Stomach (tissue), 8 donors: ENCODE measurements at regions not wholly inside any gene's neighbourhood (a gene's known extent, or its start where the extent isn't known, plus 50 kb on each side); places are given as distances from the start of the nearest gene placed in this dataset.
A peak's percentile ranks its signal among the peaks of the same experiment; 100 is the strongest.

Experiments used
- DNase-seq, 2 donors: peaks; one replicate each; pipeline versions ENCODE4 v3.0.0 to v3.0.0-alpha.2; 2013 to 2019
- H3K27ac ChIP-seq, 5 donors: fragments of 200-600 bp in 4 of 5; sonication (generic) in 4 of 5; one replicate each; pipeline ENCODE4 v1.5.1; 2013 to 2019; ENCODE audit warnings: mild to moderate bottlenecking in 1 of 5, moderate library complexity in 1 of 5
- H3K27me3 ChIP-seq, 3 donors: fragments of 200-600 bp; sonication (generic); one replicate each; pipeline ENCODE4 v1.5.1; 2017 to 2019; ENCODE audit warnings: mixed run types in 1 of 3
- H3K36me3 ChIP-seq, 4 donors: fragments of 200-600 bp; sonication (generic); 1 replicate in 3 of 4; 2 replicates in 1 of 4; pipeline ENCODE4 v1.5.1; 2016 to 2019
- H3K4me1 ChIP-seq, 4 donors: fragments of 200-600 bp; sonication (generic); one replicate each; pipeline ENCODE4 v1.5.1; 2016 to 2019
- H3K4me3 ChIP-seq, 4 donors: fragments of 200-600 bp; sonication (generic) in 3 of 4; one replicate each; pipeline ENCODE4 v1.5.1; 2016 to 2019; ENCODE audit warnings: mild to moderate bottlenecking in 1 of 4
- H3K9me3 ChIP-seq, 4 donors: fragments of 200-600 bp; sonication (generic); one replicate each; pipeline ENCODE4 v1.5.1; 2016 to 2019
- EP300 ChIP-seq: sonication (generic); formaldehyde crosslinking; IDR thresholded peaks from one replicate; pipeline ENCODE4 v1.6.1; 2017; ENCODE audit warnings: antibody characterized with exemption
- POLR2A ChIP-seq, 4 donors: fragments of 450-650 bp; IDR thresholded peaks; one replicate each; pipeline ENCODE4 v1.6.1; 2016; ENCODE audit warnings: antibody characterized with exemption in 4 of 4, control low read depth in 2 of 4, mild to moderate bottlenecking in 1 of 4, moderate library complexity in 1 of 4
- POLR2AphosphoS5 ChIP-seq, 3 donors: sonication (generic); formaldehyde crosslinking; IDR thresholded peaks; one replicate each; pipeline ENCODE4 v1.6.1; 2016; ENCODE audit warnings: antibody characterized with exemption in 3 of 3
- WGBS, 5 donors: extraction: QIAGEN DNeasy Blood & Tissue Kit in 3 of 5; methylation state at CpG; one replicate each; pipeline versions ENCODE4 v1.1.5 to v1.1.7; 2013 to 2018; 5-methylcytosine and 5-hydroxymethylcytosine counted together
- intact Hi-C: fragments of 100-400 bp; cut with DNase I; formaldehyde crosslinking; loops from one replicate; pipeline ENCODE4 v1.15.1; 2023; ENCODE audit warnings: low total_unique reads
- TF ChIP-seq, protein P1 (sequence below), 7 experiments: fragments of 450-650 bp in 4 of 7; fragments of 200-600 bp in 3 of 7; sonication (generic) in 3 of 7; IDR thresholded peaks; one replicate each; pipeline ENCODE4 v1.5.1; 2016 to 2019; ENCODE audit warnings: antibody characterized with exemption in 7 of 7, control low read depth in 2 of 7, mild to moderate bottlenecking in 1 of 7
- donor health status: healthy with polysubstance abuse.
- donor health status: Bipolar disorder and iron deficiency.
- donor health status: healthy.

DNA sequence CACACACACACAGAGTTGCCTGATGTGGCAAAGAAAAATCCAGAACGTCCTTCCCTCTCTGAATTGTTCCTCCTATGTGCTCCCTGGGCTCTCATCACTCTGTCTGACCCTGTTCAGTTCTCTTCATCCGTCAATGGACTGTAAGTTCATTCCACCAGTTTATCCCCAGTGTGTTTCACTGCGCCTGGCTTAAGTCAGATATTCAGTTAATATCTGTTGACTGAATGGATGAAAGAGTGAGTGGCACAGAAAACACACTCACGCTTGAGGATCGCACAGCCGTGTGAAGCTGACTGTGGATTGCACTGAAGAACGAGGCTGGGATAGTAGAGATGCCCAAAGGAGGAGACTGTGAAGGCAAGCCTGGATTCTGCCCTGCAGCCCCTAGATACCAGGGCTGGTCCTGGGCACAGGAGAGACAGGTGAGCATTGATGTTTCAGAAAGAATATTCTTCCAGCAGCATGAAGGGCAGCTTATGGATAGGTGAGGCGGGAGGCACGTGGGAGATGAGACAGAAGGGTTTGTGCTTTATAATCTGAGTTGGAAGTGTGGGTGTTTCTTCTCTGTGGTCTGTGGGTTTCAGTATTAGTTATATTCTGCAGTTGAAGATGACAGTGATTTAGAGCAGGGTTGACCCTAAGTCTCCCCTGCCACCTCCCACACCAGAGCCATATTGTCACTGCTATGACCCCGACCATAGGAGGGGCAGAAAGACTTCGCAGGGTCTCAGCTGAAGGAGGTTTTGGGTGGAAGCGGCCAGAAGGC is 129.9 kb downstream of the SOCS6 start:
- WGBS, 5 donors = 56 to 68% (median 64%) methylated on average over 12 of the region's 12 CpGs

DNA sequence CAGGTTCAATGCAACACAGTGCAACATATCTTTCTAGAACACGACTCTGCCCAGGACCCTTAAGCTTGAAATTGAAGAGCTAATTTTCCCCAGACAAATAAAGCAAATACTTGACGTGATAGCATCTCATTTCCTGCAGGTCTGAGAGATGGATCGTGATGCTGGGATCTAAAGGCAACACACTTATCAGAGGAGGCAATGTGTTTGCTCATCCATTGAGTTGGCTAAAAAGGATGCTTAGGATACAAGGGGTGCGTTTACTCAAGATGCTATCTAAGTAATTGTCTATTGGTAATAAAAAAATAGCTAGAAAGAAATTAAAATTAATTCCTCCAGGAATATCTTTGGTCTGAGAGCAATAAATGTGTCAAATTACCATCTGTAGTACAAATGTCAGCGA is 129.0 kb downstream of the SOCS6 start:
- Histone ChIP-seq H3K9me3 (no peaks in the 10 kb centered on the region), H3K4me3 (no peak overlapping the region), H3K4me1 (peaks cover 24 to 41% (median 28%) of the 10 kb centered on the region in 4 donors), H3K27me3 (no peaks in the 10 kb centered on the region), H3K36me3 (no peaks in the 10 kb centered on the region), H3K27ac (no peak overlapping the region)
- intact Hi-C loops = no loop called here
- TF ChIP-seq POLR2A (IDR thresholded peaks at IDR 0.05) (no peak), EP300 (no peak), POLR2AphosphoS5 (IDR thresholded peaks at IDR 0.05) (no peak)
- TF ChIP-seq, protein P1, sequence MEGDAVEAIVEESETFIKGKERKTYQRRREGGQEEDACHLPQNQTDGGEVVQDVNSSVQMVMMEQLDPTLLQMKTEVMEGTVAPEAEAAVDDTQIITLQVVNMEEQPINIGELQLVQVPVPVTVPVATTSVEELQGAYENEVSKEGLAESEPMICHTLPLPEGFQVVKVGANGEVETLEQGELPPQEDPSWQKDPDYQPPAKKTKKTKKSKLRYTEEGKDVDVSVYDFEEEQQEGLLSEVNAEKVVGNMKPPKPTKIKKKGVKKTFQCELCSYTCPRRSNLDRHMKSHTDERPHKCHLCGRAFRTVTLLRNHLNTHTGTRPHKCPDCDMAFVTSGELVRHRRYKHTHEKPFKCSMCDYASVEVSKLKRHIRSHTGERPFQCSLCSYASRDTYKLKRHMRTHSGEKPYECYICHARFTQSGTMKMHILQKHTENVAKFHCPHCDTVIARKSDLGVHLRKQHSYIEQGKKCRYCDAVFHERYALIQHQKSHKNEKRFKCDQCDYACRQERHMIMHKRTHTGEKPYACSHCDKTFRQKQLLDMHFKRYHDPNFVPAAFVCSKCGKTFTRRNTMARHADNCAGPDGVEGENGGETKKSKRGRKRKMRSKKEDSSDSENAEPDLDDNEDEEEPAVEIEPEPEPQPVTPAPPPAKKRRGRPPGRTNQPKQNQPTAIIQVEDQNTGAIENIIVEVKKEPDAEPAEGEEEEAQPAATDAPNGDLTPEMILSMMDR (IDR thresholded peaks at IDR 0.05) = no peak
- no peak for DNase-seq
- WGBS, 5 donors = 50 to 77% (median 70%) methylated on average over 5 of the region's 5 CpGs

More for the DNA sequence above, 129.9 kb downstream of the SOCS6 start:
- no peaks in the 10 kb centered on the region for H3K27me3 ChIP-seq
- no peak for DNase-seq
- peaks cover 29 to 50% (median 36%) of the 10 kb centered on the region in 4 donors for H3K4me1 ChIP-seq
- H3K27ac ChIP-seq = no peak overlapping the region
- no peak overlapping the region for H3K4me3 ChIP-seq
- no peaks in the 10 kb centered on the region for H3K36me3 ChIP-seq
- TF ChIP-seq EP300 = no peak
- TF ChIP-seq POLR2AphosphoS5 (IDR thresholded peaks at IDR 0.05) = no peak
- TF ChIP-seq POLR2A (IDR thresholded peaks at IDR 0.05) = no peak
- TF ChIP-seq, protein P1 (IDR thresholded peaks at IDR 0.05) = no peak
- H3K9me3 ChIP-seq = no peaks in the 10 kb centered on the region
- intact Hi-C loops = no loop called here

DNA sequence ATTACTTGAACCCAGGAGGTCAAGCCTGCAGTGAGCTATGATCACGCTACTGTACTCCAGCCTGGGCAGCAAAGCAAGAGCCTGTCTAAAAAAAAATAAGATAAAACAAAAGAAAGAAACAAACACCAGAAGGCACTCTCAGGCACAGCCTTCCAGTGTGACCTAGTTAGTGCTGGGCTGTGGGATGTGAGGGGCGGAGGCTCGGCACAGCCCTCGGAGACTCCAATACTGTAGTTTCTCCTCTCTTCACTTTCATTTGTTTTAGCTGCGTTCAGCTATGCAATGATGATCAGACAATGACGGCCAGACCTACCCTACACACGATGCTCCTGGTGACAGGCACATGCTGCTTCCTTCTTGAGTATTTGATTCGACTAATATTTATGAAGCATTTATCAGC is 127.7 kb downstream of the SOCS6 start:
- no peak for DNase-seq
- H3K36me3 ChIP-seq = no peaks in the 10 kb centered on the region
- H3K27me3 ChIP-seq = no peaks in the 10 kb centered on the region
- no peak overlapping the region for H3K27ac ChIP-seq
- no peaks in the 10 kb centered on the region for H3K9me3 ChIP-seq
- intact Hi-C loops = no loop called here
- peaks cover 12 to 36% (median 21%) of the 10 kb centered on the region in 4 donors for H3K4me1 ChIP-seq
- H3K4me3 ChIP-seq = no peak overlapping the region
- 76 to 84% (median 80%) methylated on average over 8 of the region's 8 CpGs for WGBS, 5 donors
- TF ChIP-seq POLR2AphosphoS5 (IDR thresholded peaks at IDR 0.05) (no peak), EP300 (no peak), POLR2A (IDR thresholded peaks at IDR 0.05) (no peak)
- TF ChIP-seq, protein P1 (IDR thresholded peaks at IDR 0.05) = no peak

DNA sequence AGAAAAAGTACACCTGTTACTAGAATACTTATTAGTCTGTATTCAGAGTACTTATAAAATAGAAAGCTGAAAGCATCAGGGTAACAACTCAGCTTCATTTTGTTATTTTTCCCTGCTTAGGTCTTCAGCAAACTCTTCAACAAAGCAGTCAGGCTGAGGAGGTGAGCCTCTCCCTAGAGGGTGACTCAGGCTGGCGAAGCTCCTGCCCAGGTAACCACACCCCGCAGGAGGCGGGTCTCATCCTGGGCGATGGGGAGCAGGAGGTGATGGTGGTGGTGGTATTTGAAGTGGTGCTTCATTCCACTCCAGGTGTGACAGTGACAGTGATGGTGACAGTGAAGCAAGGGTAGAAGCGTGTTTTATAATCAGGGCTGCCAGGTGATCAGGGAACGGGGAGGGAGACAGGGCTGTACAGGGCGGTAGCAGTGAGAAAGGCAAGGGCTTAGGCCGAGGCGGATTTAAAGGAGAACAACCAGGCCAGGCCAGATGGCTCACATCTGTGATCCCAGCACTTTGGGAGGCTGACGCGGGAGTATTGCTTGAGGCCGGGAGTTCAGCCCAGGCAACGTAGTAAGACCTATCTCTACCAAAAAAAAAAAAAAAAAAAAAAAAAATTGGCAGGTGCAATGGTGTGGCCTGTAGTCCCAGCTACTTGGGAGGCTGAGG is 127.1 kb downstream of the SOCS6 start:
- TF ChIP-seq EP300 (no peak), POLR2A (IDR thresholded peaks at IDR 0.05) (no peak), POLR2AphosphoS5 (IDR thresholded peaks at IDR 0.05) (no peak)
- TF ChIP-seq, protein P1 (IDR thresholded peaks at IDR 0.05) = no peak
- peak; percentile 51 to 67 for DNase-seq
- no peaks in the 10 kb centered on the region for H3K9me3 ChIP-seq
- no peak overlapping the region for H3K4me3 ChIP-seq
- H3K27ac ChIP-seq = peak overlapping the region in 1 of 5 donors; percentile 22
- intact Hi-C loops = no loop called here
- H3K27me3 ChIP-seq = no peaks in the 10 kb centered on the region
- peaks cover 7 to 30% (median 16%) of the 10 kb centered on the region in 4 donors for H3K4me1 ChIP-seq
- H3K36me3 ChIP-seq = no peaks in the 10 kb centered on the region
- WGBS, 5 donors = 56 to 62% (median 60%) methylated on average over 13 of the region's 13 CpGs
